H9 (cell line): ENCODE measurements at regions not wholly inside any gene's neighbourhood (a gene's known extent, or its start where the extent isn't known, plus 50 kb on each side); places are given as distances from the start of the nearest gene placed in this dataset.

Experiments used
- DNase-seq: peaks from one replicate; pipeline ENCODE4 v3.0.0-alpha.2; 2017
- H2AFZ ChIP-seq: one replicate; pipeline ENCODE4 v1.6.1; 2013; ENCODE audit warnings: mild to moderate bottlenecking, low read length, control low read depth, moderate library complexity
- H2AK5ac ChIP-seq: 2 replicates; pipeline ENCODE4 v1.6.1; 2013; ENCODE audit warnings: low read length, control low read depth, mixed read lengths; ENCODE audit not compliant: insufficient read length
- H2BK120ac ChIP-seq: one replicate; pipeline ENCODE4 v1.6.1; 2013; ENCODE audit warnings: low read depth, mild to moderate bottlenecking, low read length, control low read depth, inconsistent platforms; ENCODE audit not compliant: poor library complexity, severe bottlenecking
- H2BK12ac ChIP-seq: 2 replicates; pipeline ENCODE4 v1.6.1; 2013; ENCODE audit warnings: low read length, control low read depth, mixed read lengths, low read depth; ENCODE audit not compliant: insufficient read length
- H2BK15ac ChIP-seq: 2 replicates; pipeline ENCODE4 v1.6.1; 2013; ENCODE audit warnings: low read depth, low read length, control low read depth
- H2BK20ac ChIP-seq: one replicate; pipeline ENCODE4 v1.6.1; 2013; ENCODE audit warnings: low read depth, mild to moderate bottlenecking, low read length, control low read depth, inconsistent platforms; ENCODE audit not compliant: poor library complexity, severe bottlenecking
- H2BK5ac ChIP-seq: 2 replicates; pipeline ENCODE4 v1.6.1; 2013; ENCODE audit warnings: low read length, control low read depth, mixed read lengths; ENCODE audit not compliant: insufficient read length
- H3K14ac ChIP-seq: 2 replicates; pipeline ENCODE4 v1.6.1; 2013; ENCODE audit warnings: low read length, control low read depth; ENCODE audit not compliant: insufficient read depth
- H3K18ac ChIP-seq: 2 replicates; pipeline ENCODE4 v1.6.1; 2013; ENCODE audit warnings: low read depth, mild to moderate bottlenecking, mixed read lengths, low read length, control low read depth; ENCODE audit not compliant: insufficient read length
- H3K23ac ChIP-seq: 2 replicates; pipeline ENCODE4 v1.6.1; 2013; ENCODE audit warnings: low read length, control low read depth, mixed read lengths, low read depth; ENCODE audit not compliant: insufficient read length
- H3K23me2 ChIP-seq: 2 replicates; pipeline ENCODE4 v1.6.1; 2013; ENCODE audit warnings: low read depth, mild to moderate bottlenecking, mixed read lengths, low read length, control low read depth; ENCODE audit not compliant: insufficient read length, poor library complexity, severe bottlenecking
- H3K27ac ChIP-seq: 2 replicates; pipeline ENCODE4 v1.5.1; 2013; ENCODE audit warnings: low read length, control low read depth, mixed read lengths, low read depth; ENCODE audit not compliant: insufficient read length
- H3K27me3 ChIP-seq: 2 replicates; pipeline ENCODE4 v1.6.1; 2013; ENCODE audit warnings: low read length, control low read depth, inconsistent platforms; ENCODE audit not compliant: insufficient read depth
- H3K4ac ChIP-seq: 2 replicates; pipeline ENCODE4 v1.6.1; 2013; ENCODE audit warnings: low read depth, mild to moderate bottlenecking, control low read depth, inconsistent platforms, low read length, moderate library complexity
- H3K4me1 ChIP-seq: 2 replicates; pipeline ENCODE4 v1.6.1; 2013; ENCODE audit warnings: low read length, control low read depth, inconsistent platforms; ENCODE audit not compliant: insufficient read depth
- H3K4me2 ChIP-seq: 2 replicates; pipeline ENCODE4 v1.6.1; 2013; ENCODE audit warnings: low read length, control low read depth, mixed read lengths; ENCODE audit not compliant: insufficient read length, insufficient read depth
- H3K56ac ChIP-seq: 2 replicates; pipeline ENCODE4 v1.6.1; 2013; ENCODE audit warnings: low read depth, mild to moderate bottlenecking, mixed read lengths, low read length, control low read depth; ENCODE audit not compliant: insufficient read length
- H3K79me1 ChIP-seq: 2 replicates; pipeline ENCODE4 v1.6.1; 2013; ENCODE audit warnings: low read depth, mild to moderate bottlenecking, moderate library complexity, low read length, control low read depth, inconsistent platforms; ENCODE audit not compliant: insufficient read depth, poor library complexity, severe bottlenecking
- H3K79me2 ChIP-seq: 2 replicates; pipeline ENCODE4 v1.6.1; 2013; ENCODE audit warnings: low read length, control low read depth, inconsistent platforms; ENCODE audit not compliant: insufficient read depth
- H3K9ac ChIP-seq: 2 replicates; pipeline ENCODE4 v1.6.1; 2013; ENCODE audit warnings: low read length, control low read depth, mixed read lengths; ENCODE audit not compliant: insufficient read length; ENCODE audit errors: extremely low read depth
- H3K9me3 ChIP-seq: one replicate; pipeline ENCODE4 v1.6.1; 2013; ENCODE audit warnings: low read depth, low read length, inconsistent platforms; ENCODE audit not compliant: control insufficient read depth
- H3T11ph ChIP-seq: one replicate; pipeline ENCODE4 v1.6.1; 2013; ENCODE audit warnings: mild to moderate bottlenecking, low read length, control low read depth, inconsistent platforms
- H4K20me1 ChIP-seq: one replicate; pipeline ENCODE4 v1.6.1; 2013; ENCODE audit not compliant: control insufficient read depth, insufficient read length, insufficient read depth
- H4K5ac ChIP-seq: 2 replicates; pipeline ENCODE4 v1.6.1; 2013; ENCODE audit warnings: low read depth, mild to moderate bottlenecking, mixed read lengths, low read length, control low read depth; ENCODE audit not compliant: insufficient read length
- H4K8ac ChIP-seq: replicated peaks from 2 replicates; pipeline ENCODE4 v1.6.1; 2013; ENCODE audit warnings: low read length, control low read depth, mixed read lengths, low read depth; ENCODE audit not compliant: insufficient read length
- H4K91ac ChIP-seq: 2 replicates; pipeline ENCODE4 v1.6.1; 2013; ENCODE audit warnings: low read depth, mild to moderate bottlenecking, moderate library complexity, mixed read lengths, low read length, control low read depth; ENCODE audit not compliant: insufficient read length
- H3K27ac Mint-ChIP-seq, 3 experiments: 2 replicates in 2 of 3; 3 replicates in 1 of 3; pipeline ENCODE4 v1.8.0; 2020 to 2021; ENCODE audit warnings: mixed read lengths in 3 of 3, mild to moderate bottlenecking in 1 of 3, moderate library complexity in 1 of 3
- H3K27me3 Mint-ChIP-seq: 2 replicates; pipeline ENCODE4 v1.8.0; 2021; ENCODE audit warnings: low read depth, mild to moderate bottlenecking, moderate library complexity, mixed read lengths
- H3K36me3 Mint-ChIP-seq, 3 experiments: 2 replicates in 2 of 3; 3 replicates in 1 of 3; pipeline ENCODE4 v1.8.0; 2020 to 2021; ENCODE audit warnings: low read depth in 3 of 3, mixed read lengths in 3 of 3; ENCODE audit not compliant: insufficient read depth in 1 of 3
- H3K4me1 Mint-ChIP-seq, 2 experiments: 2 replicates each; pipeline ENCODE4 v1.8.0; 2020; ENCODE audit warnings: mixed read lengths in 2 of 2
- H3K4me3 Mint-ChIP-seq, 2 experiments: 2 replicates in 1 of 2; 3 replicates in 1 of 2; pipeline ENCODE4 v1.8.0; 2020 to 2021; ENCODE audit warnings: mild to moderate bottlenecking in 2 of 2, mixed read lengths in 2 of 2, moderate library complexity in 1 of 2
- H3K9me3 Mint-ChIP-seq, 2 experiments: 2 replicates in 1 of 2; 3 replicates in 1 of 2; pipeline ENCODE4 v1.8.0; 2020; ENCODE audit warnings: mild to moderate bottlenecking in 2 of 2, mixed read lengths in 2 of 2, moderate library complexity in 1 of 2
- CTCF ChIP-seq: fragments of 200-600 bp; sonication (generic); conservative IDR thresholded peaks from 3 replicates; pipeline ENCODE4 v1.8.0; 2021; ENCODE audit warnings: antibody characterized with exemption, mild to moderate bottlenecking
- WGBS: extraction: QIAGEN DNeasy Blood & Tissue Kit; methylation state at CpG from one replicate; pipeline ENCODE4 v1.1.7; 2013; ENCODE audit warnings: missing lambda C conversion rate, low lambda C conversion rate, mixed read lengths; ENCODE audit not compliant: insufficient read length; ENCODE audit errors: extremely low coverage; 5-methylcytosine and 5-hydroxymethylcytosine counted together

- H2AFZ ChIP-seq: no peak overlapping the region
- no peaks in the 10 kb centered on the region for H3K9me3 Mint-ChIP-seq
- no peak overlapping the region for H3K14ac ChIP-seq
- no peaks in the 10 kb centered on the region for H3K9me3 ChIP-seq
- no peak overlapping the region for H3K23ac ChIP-seq
- no peak overlapping the region for H2BK12ac ChIP-seq
- no peaks in the 10 kb centered on the region for H3K27me3 ChIP-seq
- no peaks in the 10 kb centered on the region for H3K23me2 ChIP-seq
- no peak overlapping the region for H4K8ac ChIP-seq
- no peaks in the 10 kb centered on the region for H4K20me1 ChIP-seq
- H3K4me2 ChIP-seq: no peak overlapping the region
- H3K9ac ChIP-seq: no peak overlapping the region
- H2BK120ac ChIP-seq: no peak overlapping the region
- no peak overlapping the region for H3K27ac Mint-ChIP-seq
- no peak overlapping the region for H2BK5ac ChIP-seq
- H3K4me1 Mint-ChIP-seq: no peaks in the 10 kb centered on the region
- H2AK5ac ChIP-seq: no peak overlapping the region
- no peak for DNase-seq
- WGBS: no CpG with 5 or more reads among the region's 2 CpGs
- H4K5ac ChIP-seq: no peak overlapping the region
- H4K91ac ChIP-seq: no peak overlapping the region
- H3K36me3 Mint-ChIP-seq: no peaks in the 10 kb centered on the region
- no peak overlapping the region for H3K27ac ChIP-seq
- no peak overlapping the region for H3K4me3 Mint-ChIP-seq
- TF ChIP-seq CTCF: no peak
- no peaks in the 10 kb centered on the region for H3K79me1 ChIP-seq
- H3T11ph ChIP-seq: no peak overlapping the region
- H3K27me3 Mint-ChIP-seq: peaks cover under 1% of the 10 kb centered on the region; the same call in 1 of the 2 replicates
- H3K18ac ChIP-seq: no peak overlapping the region
- no peak overlapping the region for H2BK15ac ChIP-seq
- no peaks in the 10 kb centered on the region for H3K79me2 ChIP-seq
- H2BK20ac ChIP-seq: no peak overlapping the region
- no peak overlapping the region for H3K4ac ChIP-seq
- no peak overlapping the region for H3K56ac ChIP-seq
- no peaks in the 10 kb centered on the region for H3K4me1 ChIP-seq
Measured at GRCh38 chr5:93330506-93330905, 250.5 kb downstream of the NR2F1-AS1 start.
